ENCODE measurements at regions not wholly inside any gene's neighbourhood (a gene's known extent, or its start where the extent isn't known, plus 50 kb on each side); places are given as distances from the start of the nearest gene placed in this dataset.

GRCh38 chr9:135394131-135394530 lies 85.5 kb upstream of the PPP1R26 start:
- TF ChIP-seq CTCF (IDR thresholded peaks at IDR 0.05) (no peak), SIN3A (IDR thresholded peaks at IDR 0.05; ENCODE audit: borderline replicate concordance, insufficient read depth, low read depth, low read length) (no peak), POLR2AphosphoS5 (IDR thresholded peaks at IDR 0.05; ENCODE audit: low read depth, low read length) (no peak), TCF7L2 (IDR thresholded peaks at IDR 0.05; ENCODE audit: low read depth, low read length) (no peak), REST (IDR thresholded peaks at IDR 0.05; ENCODE audit: insufficient read depth in 1 of 2, low read depth in 2 of 2, low read length in 1 of 2) (no peak)
